ENCODE measurements at regions not wholly inside any gene's neighbourhood (a gene's known extent, or its start where the extent isn't known, plus 50 kb on each side); places are given as distances from the start of the nearest gene placed in this dataset.

DNA sequence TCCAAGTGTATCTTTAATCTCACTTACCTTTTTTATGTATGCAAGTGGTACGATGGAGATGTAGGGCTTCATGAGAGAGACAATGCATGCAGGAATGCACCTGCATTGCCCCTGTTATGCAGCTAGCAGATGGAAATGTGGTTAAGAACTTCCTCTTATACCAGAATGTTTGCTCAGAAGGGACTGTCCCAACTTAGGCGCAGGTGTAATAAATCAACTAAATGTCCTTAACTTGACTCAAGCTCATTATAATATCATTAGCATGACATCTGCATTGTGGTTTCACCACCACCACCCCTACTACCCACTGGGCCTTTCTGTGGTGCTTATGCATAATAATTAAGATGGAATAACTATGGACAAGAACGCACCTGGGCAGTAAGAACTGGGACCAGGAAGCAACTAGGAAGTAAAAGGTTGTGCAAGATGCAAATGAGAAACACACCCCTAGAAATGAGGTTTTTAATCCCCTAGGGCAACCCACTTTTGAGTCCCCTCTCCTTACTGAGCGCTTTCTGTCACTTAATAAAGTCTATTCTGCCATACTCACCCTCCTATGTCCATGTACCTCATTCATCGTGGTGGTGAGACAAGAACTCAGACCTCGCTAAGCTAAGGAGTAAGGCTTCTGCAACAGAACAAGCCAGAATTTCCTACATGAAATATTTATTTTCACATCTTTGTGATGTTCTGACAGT is 1103.3 kb upstream of the B3GALT2 start:
- DNase-seq = no peak

DNA sequence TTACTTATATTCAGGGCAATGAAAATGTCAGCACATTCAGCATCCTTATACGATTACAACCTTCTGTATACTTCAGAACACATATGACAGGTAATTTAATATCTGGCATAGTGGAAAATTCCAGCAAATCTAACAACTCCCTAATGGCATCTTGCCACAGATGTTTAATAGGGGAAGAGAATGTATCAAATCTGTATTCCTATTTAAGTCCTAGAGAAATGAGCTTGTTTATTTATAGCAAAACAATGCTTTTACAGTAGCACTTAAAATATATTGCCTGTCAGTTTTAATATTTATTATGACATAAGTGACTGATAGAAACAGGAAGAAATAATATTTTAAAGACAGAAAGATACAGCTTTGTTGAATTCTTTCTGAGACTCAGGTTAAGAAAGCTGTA is 1101.8 kb upstream of the B3GALT2 start:
- DNase-seq = no peak

DNA sequence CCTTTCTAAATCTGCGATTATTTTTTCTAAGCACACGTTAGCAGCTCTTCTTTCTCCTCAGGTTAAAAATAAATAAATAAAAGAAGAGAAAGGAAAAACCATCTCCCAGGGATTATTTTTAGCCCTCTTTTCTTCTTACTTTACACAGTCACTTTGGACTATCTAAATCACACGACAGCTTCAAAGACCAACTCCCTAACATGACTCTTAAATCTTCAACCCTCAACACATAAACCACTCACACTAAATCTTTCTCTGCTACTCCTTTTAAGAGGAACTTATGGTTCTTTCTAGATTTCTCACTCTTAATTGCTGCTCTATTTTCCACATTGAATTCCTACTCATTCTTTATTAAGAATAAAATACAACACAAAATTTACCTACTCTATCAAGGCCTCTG is 1095.0 kb upstream of the B3GALT2 start:
- DNase-seq = no peak

DNA sequence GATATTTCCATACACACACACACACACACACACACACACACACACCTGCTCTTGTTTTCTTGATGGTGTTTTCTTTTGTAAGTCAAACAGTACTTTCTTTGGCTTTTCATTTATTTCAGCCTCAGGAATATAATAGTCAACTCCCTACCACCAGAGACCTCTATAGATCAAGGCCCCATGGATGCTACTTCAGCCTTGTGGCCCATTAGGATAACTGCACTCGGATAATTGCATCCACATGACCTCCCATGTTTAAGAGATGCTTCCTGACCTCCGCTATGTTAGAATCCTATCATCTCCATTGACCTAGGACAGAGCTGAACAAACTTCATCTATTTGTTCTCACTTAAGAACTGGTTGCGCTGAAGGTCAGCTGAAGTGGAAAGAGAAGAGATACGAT is 1094.0 kb upstream of the B3GALT2 start:
- DNase-seq = no peak

DNA sequence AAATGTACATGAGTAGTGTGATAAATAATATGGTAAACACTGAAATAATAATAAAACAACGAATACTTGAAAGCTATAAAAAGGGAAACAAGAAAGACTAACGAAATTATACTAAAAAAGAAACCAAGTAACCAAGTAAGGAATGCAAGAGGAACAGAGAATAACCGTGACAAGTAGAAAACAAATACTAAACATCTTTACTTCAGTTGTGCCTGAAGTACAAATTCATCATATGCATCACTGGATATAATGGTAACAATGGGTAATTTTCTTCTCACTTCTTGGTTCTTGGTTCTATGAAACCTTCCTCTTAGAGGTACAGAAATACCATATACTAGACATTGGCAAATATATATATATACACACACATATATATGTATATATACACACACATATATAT is 1093.6 kb upstream of the B3GALT2 start:
- no peak for DNase-seq

DNA sequence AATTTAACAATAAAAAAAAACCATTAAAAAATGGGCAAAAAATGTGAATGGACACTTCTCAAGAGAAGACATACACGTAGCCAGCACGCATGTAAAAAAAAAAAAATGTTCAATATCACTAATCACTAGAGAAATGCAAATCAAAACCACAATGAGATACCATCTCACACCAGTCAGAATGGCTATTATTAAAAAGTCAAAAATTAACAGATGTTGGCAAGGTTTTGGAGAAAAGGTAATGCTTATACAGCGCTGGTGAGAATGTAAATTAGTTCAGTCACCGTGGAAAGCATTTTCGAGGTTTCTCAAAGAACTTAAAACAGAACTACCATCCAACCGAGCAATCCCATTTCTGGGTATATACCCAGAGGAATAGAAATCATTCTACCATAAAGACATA is 1091.5 kb upstream of the B3GALT2 start:
- no peak for DNase-seq

DNA sequence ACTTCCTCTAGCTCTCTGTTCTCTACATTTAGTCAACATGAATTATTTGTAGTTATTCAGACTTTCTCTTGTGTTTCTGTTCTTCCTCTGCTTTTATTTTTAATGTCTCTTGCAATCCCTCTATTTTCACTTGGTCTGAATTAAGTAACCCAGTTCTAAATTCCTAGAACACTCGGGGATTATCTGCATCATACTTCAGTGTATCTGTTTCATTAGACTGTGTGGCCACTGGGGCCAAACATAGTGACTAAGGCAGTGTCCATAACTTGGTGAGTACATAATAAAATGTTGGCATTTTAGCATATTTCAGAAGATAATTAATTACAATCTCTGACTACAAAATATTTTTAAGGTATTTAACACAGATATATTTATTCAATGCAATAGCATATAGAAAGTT is 1087.2 kb upstream of the B3GALT2 start:
- no peak for DNase-seq

DNA sequence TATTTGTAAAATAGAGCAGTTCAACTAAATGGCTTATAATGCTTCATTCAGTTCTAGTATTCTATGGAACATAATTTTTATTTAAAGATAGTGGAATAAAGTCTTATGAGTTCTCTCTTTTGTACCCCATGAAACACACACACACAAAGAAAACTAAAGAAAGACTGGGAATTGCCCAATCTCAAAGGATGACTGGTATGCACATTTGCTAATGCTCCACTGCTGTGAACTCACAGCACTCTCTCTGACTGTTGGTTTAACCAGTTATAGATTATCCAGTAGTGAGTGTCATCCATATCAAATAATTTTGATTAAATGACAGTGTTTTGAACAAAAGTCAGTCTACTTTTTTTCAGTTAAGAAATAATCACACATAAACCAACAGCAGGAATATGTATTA is 1082.4 kb upstream of the B3GALT2 start:
- DNase-seq = no peak

DNA sequence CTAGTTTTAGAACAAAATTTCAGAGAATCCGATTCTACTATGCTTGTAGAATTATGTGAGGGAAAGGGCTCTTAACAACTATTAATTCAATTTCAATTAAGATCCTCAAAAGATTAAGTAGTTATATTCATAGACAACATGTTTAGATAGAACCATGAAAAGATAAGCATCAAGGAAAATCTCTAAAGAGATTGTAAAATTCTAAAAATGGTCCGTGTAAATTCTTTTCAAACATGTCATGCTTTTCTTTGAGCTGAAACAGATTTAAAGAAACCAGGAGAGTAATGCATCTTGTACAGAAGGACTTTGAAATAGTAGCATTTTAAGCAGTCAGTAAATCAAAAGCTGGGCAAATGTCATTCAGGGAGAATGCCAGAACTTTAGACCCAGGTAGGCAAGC is 1080.6 kb upstream of the B3GALT2 start:
- no peak for DNase-seq

DNA sequence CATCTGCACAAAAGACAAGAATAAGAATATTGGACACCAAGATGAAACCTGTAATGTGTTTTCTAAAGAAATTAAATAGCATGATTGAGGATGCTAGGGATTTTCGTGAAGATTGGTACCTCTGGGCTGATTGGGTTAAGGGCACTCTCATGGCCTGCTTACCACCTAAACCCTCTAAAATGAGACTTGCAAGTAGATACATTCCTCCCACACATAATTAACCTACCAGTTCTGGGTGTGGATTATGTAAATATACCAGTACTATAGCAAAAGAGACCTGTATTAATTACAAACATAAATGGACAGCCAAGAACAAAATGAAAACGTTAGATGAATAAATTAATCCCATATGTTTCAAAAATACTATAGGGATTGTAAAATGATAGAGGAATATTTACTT is 1069.6 kb upstream of the B3GALT2 start:
- no peak for DNase-seq

DNA sequence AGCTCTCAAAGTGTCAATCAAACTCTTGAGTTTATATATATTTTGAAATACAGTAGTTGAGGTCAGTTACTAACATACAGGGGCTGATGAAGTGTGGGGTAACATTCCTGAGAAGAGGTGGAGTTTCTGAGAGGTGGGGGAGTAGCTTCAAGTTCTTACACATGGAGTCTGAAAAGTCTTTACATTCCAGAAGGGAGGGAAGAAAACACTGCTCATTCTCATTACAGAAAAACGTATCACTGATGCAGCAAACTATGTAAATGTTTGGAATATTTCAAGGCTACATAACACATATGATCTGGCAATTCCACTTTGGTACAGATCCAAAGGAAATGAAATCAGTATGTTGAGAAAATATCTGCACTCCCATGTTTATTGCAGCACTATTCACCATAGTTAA is 1065.8 kb upstream of the B3GALT2 start:
- DNase-seq = no peak

DNA sequence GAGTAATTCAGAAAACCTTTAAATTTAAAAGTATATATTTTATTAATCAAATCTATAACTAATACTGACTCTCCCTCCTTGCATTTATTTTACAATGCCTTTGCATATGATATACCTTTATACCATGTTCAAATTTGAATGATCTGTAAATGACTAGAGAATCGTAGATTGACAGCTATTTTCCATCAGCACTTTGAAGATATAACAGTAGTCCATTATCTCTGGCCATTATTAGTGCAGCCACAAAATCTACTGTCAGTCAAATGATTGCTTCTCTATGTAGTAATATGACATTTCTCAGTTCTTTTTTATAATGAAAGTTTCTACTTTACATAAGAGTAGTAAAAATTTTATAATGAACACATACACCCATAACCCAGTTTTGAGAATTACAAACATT is 1054.8 kb upstream of the B3GALT2 start:
- no peak for DNase-seq

DNA sequence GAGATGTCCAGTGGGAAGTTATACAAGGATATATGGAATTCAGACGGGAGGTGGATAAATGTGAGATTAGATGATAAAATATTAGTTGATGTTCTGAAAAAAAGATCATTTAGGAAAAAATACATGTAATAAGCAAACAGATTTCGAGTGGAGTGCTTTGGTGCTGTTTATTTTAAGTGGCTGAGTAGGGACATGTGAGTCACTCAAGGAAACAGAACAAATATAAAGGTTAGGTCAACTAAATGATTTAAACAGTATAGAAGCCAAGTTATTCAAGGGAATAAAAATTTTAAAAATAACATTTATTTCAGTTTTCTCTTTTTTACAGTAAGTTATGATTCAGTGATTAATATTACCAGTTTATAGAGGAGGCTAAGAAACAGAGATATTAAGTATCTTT is 1046.7 kb upstream of the B3GALT2 start:
- DNase-seq = no peak

DNA sequence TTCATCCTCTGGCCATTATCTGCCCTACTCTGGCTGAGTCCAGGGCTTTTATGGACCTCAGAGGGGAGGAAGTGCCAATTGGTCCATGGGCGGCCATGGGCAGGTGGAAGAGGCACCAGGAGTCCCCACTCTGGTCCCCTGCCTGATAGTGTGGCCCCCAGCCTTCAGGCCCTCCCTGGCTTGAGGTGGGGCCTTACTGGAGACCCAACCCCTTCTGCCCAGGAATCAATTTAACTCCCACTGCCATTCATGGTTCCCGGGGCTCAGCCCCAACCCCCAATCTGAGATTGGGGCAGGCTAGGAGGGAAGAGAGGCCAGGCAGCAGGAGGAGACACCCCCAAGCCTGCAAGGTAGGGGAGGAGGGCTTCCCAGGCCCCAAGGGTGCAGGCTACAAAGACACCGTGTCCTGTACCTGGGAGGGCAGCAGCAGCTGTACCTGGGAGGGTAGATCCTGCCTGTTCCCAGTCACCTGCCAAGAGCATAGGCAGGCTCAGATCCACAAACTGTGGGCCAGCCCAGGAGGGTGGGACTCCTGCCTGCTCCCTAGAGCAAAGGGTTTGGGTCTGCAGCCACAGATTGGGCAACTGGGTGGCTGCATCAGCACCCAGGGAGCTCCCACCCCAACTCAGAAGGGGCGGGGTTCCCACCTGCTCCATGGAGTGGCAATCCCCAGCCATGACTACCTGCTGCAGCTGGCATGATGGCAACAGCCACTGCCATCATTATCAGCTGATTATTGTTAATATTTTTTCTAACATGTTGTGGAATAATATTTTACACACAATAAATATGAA is 1044.1 kb upstream of the B3GALT2 start:
- no peak for DNase-seq

DNA sequence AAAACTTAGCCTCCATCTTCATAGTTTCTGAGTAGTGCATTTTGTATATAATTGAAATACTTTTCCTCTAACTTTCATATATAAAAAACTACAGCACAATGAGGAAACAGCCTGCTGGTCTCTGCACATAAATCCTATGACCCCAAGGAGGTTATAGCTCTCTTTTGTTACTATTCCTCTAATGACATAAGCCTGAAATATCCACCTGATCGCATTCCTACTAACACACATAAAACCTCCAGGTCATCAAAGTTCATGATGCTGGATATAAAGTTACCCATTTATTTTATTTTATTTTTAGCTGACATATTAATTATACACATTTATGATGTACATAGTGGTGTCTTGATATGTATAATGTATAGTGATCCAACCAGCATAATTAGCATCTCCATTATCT is 1042.0 kb upstream of the B3GALT2 start:
- no peak for DNase-seq

DNA sequence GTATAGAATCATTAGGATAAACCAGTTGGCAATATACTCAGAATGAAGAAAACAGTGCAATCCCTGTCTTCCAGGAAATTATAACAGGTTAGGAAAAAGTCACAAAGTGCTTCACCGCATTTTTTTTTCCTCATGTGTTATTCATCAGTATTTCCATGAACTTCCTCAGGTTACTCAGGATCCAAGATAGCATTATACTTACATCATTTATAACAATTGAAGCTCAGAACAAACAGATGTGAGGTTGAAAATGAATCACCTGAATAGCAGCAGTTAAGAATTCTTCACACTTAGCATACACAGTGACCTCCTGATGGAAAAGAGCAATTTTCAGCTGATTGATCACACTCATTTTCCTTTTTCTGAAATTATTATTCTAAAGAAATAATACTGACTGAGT is 1040.7 kb upstream of the B3GALT2 start:
- DNase-seq = no peak

DNA sequence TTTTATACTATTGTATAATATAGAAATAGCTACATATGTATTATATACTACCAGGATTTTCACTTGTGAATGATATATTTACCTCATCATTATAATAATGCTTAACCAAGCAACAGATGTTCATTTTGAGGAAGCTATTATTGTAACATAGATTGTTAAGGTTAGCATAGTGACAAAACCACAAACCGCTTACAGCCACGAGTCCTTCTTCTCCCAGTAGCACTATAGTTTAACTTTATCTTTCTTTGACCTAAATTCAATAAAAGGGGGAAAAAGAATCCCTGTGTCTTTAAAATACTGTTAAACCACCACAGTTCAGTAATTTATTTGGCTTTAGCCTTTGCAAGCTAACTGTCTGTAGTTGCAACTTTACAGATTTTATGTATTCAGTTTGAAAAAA is 1039.4 kb upstream of the B3GALT2 start:
- no peak for DNase-seq

DNA sequence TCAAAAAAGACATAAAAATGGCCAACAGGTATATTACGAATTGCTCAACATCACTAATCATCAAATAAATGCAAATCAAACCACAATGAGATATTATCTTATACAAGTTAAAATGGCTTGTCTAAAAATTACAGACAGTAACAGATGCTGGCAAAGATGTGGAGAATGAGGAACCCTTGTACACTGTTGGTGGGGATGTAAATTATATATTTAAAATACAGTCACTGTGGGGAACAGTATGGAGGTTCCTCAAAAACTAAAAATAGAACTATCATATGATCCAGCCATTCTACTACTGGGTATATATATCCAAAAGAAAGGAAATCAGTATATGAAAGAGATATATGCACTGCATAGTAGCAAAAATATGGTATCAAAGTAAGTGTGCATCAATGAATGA is 1037.2 kb upstream of the B3GALT2 start:
- DNase-seq = no peak

DNA sequence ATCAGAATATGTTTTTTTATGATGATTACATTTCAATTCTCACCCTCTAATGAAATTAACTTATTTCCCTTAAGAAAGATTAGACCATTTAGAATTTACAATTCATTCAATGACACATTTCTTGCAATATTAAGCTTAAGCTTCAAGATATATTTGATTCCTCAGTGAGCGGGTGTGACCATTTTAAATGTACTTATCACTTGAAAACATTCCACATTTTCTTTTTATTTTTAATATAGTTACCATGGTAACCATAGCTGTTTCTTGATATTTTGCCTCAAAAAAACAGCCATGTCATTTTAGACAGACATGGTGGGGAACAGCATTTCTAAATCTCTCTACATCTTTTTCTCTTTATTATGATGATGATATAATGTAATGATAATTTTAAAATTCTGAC is 1029.0 kb upstream of the B3GALT2 start:
- DNase-seq = no peak

DNA sequence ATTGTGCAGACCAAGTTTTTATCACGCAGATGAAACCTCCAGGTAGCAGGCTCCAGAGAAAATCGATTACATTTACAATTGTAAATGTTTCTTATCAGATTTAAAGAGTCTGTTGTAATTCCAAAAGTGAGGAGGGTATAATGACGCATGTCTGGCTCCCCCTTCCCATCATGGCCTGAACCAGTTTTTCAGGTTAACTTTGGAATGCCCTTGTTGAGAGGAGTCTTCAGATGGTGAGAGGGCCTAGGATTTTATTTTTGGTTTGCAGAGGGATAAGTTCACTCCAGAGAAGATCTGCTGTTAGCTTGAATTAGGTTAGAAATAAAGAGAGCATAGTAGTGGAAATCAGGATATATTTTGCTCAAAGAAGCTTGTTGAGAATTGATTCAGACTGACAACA is 1028.3 kb upstream of the B3GALT2 start:
- DNase-seq = no peak

DNA sequence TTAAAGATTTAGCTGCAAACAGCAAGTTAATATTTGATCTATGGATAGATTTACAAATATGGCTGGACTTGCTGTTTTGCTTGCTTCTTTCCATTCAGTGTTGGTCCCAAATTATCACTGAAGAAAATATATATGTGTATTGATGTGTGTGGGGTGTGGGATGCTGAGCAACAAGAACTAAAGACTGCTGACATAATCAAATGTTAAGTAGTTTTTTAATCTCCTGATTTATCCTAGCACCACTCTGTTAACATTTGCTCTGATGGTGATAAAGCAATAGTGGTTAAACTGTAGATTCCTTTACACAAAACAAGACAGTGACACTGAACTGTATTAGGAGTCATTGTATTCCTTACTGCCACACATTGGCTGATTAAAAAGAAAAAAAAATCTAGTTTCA is 1023.5 kb upstream of the B3GALT2 start:
- no peak for DNase-seq

DNA sequence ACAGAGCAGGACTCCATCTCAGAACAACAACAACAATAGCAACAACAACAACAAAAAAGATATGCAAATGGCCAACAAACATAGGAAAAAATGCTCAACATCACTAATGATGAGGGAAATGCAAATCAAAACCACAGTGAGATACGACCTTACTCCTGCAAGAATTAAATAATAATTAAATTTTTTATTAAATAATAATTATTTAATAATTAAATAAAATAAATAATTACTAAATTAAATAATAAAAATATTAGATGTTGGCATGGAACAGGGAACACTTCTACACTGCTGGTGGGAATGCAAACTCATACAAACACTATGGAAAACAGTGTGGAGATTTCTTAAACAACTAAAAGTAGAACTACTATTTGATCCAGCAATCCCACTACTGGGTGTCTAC is 1022.3 kb upstream of the B3GALT2 start:
- no peak for DNase-seq

DNA sequence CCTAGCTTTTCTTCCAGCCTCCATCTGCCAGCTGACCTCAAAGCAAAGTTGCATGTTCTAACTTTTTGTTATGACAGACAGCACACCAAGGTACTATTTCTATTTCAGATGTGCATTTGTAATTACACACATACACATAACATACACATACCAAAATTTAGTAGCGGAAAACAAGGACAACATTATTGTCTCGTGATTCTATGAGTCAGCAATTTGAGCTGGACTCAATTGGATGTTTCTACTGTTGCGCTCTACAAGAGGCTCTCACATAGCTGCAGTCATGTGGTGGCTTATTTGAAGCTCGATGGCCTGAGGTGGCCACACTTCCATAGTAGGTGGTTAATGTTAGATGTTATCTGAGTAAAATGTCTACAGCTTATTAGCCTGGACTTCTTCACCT is 1010.1 kb upstream of the B3GALT2 start:
- no peak for DNase-seq

DNA sequence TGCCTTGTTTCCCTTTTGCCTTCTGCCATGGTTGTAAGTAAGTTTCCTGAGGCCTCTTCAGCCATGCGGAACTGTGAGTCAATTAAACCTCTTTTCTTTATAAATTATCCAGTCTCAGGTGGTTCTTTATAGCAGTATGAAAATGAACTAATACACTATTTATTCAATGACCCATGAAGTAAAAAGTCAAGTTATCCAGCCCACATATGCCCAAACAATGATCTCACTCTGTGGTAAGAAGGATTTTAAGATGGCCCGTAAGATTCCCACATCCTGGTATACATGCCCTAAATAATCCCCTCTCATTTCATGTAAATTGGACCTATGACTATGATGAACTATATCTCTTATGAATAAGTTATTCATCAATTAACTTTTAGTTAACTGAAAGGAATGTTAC is 1008.3 kb upstream of the B3GALT2 start:
- no peak for DNase-seq

DNA sequence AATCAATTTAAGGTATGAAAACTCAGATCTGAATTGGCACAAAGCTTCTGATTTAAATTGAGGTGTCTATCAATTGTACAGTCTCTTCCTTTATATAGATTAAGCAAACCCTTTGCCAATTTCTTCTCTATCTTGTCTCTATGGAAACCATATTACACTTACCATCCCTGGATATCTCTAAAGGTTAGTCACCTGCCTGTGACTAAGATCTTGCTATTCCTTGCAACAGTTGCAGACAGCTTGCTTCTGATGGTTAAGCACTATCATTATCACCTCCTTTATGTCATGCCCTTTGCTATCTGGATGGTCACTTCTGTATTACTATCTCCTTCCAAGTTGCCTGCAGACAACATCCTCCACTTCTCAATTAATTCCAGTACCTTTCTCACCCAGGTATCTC is 998.6 kb upstream of the B3GALT2 start:
- DNase-seq = no peak

Data from activated T-cell treated with anti-CD3 and anti-CD28 coated beads for 4 hours (primary cell).